Dedifferentiated amniotic fluid mesenchymal stem cell (primary cell): ENCODE measurements at regions not wholly inside any gene's neighbourhood (a gene's known extent, or its start where the extent isn't known, plus 50 kb on each side); places are given as distances from the start of the nearest gene placed in this dataset.

Experiments used
- DNase-seq: peaks from one replicate; pipeline ENCODE4 v3.0.0-alpha.2; 2016; ENCODE audit errors: extremely low spot score

- no peak for DNase-seq
Measured at GRCh38 chr9:109912726-109913460, 132.9 kb downstream of the PALM2AKAP2 start.

GRCh38 chr9:109913461-109913810 lies 133.4 kb downstream of the PALM2AKAP2 start:
- no peak for DNase-seq

GRCh38 chr9:109914280-109915027 lies 134.5 kb downstream of the PALM2AKAP2 start:
- DNase-seq = peak; percentile 77

- no peak for DNase-seq
Measured at GRCh38 chr9:109916316-109916715, 136.3 kb downstream of the PALM2AKAP2 start.

GRCh38 chr9:109918339-109919163 lies 138.6 kb downstream of the PALM2AKAP2 start:
- no peak for DNase-seq

- DNase-seq = no peak
Measured at GRCh38 chr9:109919736-109920408, 139.9 kb downstream of the PALM2AKAP2 start.

GRCh38 chr9:109922617-109923470 lies 142.8 kb downstream of the PALM2AKAP2 start:
- DNase-seq = no peak

- no peak for DNase-seq
Measured at GRCh38 chr9:109923471-109923760, 143.4 kb downstream of the PALM2AKAP2 start.

GRCh38 chr9:109923806-109924205 lies 143.8 kb downstream of the PALM2AKAP2 start:
- DNase-seq = no peak

GRCh38 chr9:109925799-109926198 lies 145.8 kb downstream of the PALM2AKAP2 start:
- DNase-seq = no peak

GRCh38 chr9:109926421-109926869 lies 146.4 kb downstream of the PALM2AKAP2 start:
- DNase-seq = no peak

GRCh38 chr9:109931623-109932022 lies 151.6 kb downstream of the PALM2AKAP2 start:
- DNase-seq = no peak

- no peak for DNase-seq
Measured at GRCh38 chr9:109934136-109934856, 154.3 kb downstream of the PALM2AKAP2 start.

GRCh38 chr9:109934857-109935215 lies 154.8 kb downstream of the PALM2AKAP2 start:
- no peak for DNase-seq

- no peak for DNase-seq
Measured at GRCh38 chr9:109935406-109936087, 155.5 kb downstream of the PALM2AKAP2 start.

- DNase-seq = no peak
Measured at GRCh38 chr9:109937861-109938453, 158.0 kb downstream of the PALM2AKAP2 start.

GRCh38 chr9:109939698-109940342 lies 159.8 kb downstream of the PALM2AKAP2 start:
- DNase-seq = no peak

- DNase-seq = no peak
Measured at GRCh38 chr9:109940561-109940960, 160.6 kb downstream of the PALM2AKAP2 start.

GRCh38 chr9:109941771-109942170 lies 161.8 kb downstream of the PALM2AKAP2 start:
- no peak for DNase-seq
